ENCODE measurements at regions not wholly inside any gene's neighbourhood (a gene's known extent, or its start where the extent isn't known, plus 50 kb on each side); places are given as distances from the start of the nearest gene placed in this dataset.

DNA sequence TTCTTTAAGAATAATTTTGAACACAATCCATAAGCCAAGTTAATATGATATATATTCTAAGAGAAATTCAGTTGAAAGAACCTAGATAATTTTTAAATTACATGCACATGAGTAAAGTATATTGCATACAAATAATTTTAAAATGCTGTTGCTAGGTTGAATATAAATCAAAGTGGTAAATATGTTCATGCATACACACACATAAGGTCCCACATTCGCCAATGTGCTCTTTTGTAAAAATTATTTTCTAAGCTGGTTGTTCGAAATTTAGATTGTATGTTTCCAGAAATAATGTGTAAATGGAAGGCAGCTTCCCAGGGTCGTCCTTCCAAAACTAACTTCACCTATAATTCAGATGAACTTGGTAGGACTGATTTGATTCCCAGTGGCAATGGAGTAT lies 173.7 kb upstream of the CCDC196 start:
- TF ChIP-seq EZH2 (IDR thresholded peaks at IDR 0.05; ENCODE audit: borderline replicate concordance, control insufficient read depth, low read depth, low read length) (no peak), RCOR1 (conservative IDR thresholded peaks at IDR 0.05; ENCODE audit: low read depth, low read length) (no peak), HDAC2 (IDR thresholded peaks at IDR 0.05) (no peak), CBFB (IDR thresholded peaks at IDR 0.05; ENCODE audit: low read depth) (no peak), YY1 (IDR thresholded peaks at IDR 0.05; ENCODE audit: low read depth, low read length) (no peak)
- TF ChIP-seq, protein P1, sequence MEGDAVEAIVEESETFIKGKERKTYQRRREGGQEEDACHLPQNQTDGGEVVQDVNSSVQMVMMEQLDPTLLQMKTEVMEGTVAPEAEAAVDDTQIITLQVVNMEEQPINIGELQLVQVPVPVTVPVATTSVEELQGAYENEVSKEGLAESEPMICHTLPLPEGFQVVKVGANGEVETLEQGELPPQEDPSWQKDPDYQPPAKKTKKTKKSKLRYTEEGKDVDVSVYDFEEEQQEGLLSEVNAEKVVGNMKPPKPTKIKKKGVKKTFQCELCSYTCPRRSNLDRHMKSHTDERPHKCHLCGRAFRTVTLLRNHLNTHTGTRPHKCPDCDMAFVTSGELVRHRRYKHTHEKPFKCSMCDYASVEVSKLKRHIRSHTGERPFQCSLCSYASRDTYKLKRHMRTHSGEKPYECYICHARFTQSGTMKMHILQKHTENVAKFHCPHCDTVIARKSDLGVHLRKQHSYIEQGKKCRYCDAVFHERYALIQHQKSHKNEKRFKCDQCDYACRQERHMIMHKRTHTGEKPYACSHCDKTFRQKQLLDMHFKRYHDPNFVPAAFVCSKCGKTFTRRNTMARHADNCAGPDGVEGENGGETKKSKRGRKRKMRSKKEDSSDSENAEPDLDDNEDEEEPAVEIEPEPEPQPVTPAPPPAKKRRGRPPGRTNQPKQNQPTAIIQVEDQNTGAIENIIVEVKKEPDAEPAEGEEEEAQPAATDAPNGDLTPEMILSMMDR (IDR thresholded peaks at IDR 0.05 in 2 of 3, conservative IDR thresholded peaks at IDR 0.05 in 1 of 3; ENCODE audit: control insufficient read depth in 2 of 3, extremely low read depth in 1 of 3, insufficient read depth in 1 of 3, low read depth in 3 of 3, low read length in 3 of 3), result no peak
- TF ChIP-seq, protein P2, sequence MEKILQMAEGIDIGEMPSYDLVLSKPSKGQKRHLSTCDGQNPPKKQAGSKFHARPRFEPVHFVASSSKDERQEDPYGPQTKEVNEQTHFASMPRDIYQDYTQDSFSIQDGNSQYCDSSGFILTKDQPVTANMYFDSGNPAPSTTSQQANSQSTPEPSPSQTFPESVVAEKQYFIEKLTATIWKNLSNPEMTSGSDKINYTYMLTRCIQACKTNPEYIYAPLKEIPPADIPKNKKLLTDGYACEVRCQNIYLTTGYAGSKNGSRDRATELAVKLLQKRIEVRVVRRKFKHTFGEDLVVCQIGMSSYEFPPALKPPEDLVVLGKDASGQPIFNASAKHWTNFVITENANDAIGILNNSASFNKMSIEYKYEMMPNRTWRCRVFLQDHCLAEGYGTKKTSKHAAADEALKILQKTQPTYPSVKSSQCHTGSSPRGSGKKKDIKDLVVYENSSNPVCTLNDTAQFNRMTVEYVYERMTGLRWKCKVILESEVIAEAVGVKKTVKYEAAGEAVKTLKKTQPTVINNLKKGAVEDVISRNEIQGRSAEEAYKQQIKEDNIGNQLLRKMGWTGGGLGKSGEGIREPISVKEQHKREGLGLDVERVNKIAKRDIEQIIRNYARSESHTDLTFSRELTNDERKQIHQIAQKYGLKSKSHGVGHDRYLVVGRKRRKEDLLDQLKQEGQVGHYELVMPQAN (conservative IDR thresholded peaks at IDR 0.05), result no peak
- TF ChIP-seq, protein P3, sequence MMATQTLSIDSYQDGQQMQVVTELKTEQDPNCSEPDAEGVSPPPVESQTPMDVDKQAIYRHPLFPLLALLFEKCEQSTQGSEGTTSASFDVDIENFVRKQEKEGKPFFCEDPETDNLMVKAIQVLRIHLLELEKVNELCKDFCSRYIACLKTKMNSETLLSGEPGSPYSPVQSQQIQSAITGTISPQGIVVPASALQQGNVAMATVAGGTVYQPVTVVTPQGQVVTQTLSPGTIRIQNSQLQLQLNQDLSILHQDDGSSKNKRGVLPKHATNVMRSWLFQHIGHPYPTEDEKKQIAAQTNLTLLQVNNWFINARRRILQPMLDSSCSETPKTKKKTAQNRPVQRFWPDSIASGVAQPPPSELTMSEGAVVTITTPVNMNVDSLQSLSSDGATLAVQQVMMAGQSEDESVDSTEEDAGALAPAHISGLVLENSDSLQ (IDR thresholded peaks at IDR 0.05), result no peak
- TF ChIP-seq, protein P4, sequence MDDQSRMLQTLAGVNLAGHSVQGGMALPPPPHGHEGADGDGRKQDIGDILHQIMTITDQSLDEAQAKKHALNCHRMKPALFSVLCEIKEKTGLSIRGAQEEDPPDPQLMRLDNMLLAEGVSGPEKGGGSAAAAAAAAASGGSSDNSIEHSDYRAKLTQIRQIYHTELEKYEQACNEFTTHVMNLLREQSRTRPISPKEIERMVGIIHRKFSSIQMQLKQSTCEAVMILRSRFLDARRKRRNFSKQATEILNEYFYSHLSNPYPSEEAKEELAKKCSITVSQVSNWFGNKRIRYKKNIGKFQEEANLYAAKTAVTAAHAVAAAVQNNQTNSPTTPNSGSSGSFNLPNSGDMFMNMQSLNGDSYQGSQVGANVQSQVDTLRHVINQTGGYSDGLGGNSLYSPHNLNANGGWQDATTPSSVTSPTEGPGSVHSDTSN (IDR thresholded peaks at IDR 0.05; ENCODE audit: insufficient replicate concordance, low read depth, low read length), result no peak

Data from GM12878 (cell line).